Activated CD4-positive, alpha-beta memory T cell treated with anti-CD3 and anti-CD28 coated beads for 36 hours (primary cell): ENCODE measurements at regions not wholly inside any gene's neighbourhood (a gene's known extent, or its start where the extent isn't known, plus 50 kb on each side); places are given as distances from the start of the nearest gene placed in this dataset.

Experiments
- CTCF ChIA-PET: fragments of 350-600 bp; sonication (Branson Sonifier 250); formaldehyde crosslinking; loops from one replicate; lab custom pipeline; 2021; ENCODE audit warnings: antibody characterized with exemption, inconsistent platforms; lab: Charles Lee
- POLR2A ChIA-PET: fragments of 350-600 bp; sonication (Branson Sonifier 250); formaldehyde crosslinking; loops from one replicate; lab custom pipeline; 2021; ENCODE audit warnings: antibody characterized with exemption; lab: Charles Lee
- DNase-seq: peaks from one replicate; pipeline ENCODE4 v3.0.0-alpha.2; 2020
- H3K27ac Mint-ChIP-seq: one replicate; pipeline ENCODE4 v1.8.0; 2021; ENCODE audit warnings: mixed read lengths
- H3K27me3 Mint-ChIP-seq: one replicate; pipeline ENCODE4 v1.8.0; 2021; ENCODE audit warnings: mixed read lengths
- H3K36me3 Mint-ChIP-seq: one replicate; pipeline ENCODE4 v1.8.0; 2021; ENCODE audit warnings: mixed read lengths
- H3K4me1 Mint-ChIP-seq: one replicate; pipeline ENCODE4 v1.8.0; 2021; ENCODE audit warnings: low read depth, mixed read lengths
- H3K4me3 Mint-ChIP-seq: one replicate; pipeline ENCODE4 v1.8.0; 2021; ENCODE audit warnings: mild to moderate bottlenecking, mixed read lengths
- H3K9me3 Mint-ChIP-seq: one replicate; pipeline ENCODE4 v1.8.0; 2021; ENCODE audit warnings: mixed read lengths
- intact Hi-C: fragments of 100-400 bp; cut with micrococcal nuclease; formaldehyde crosslinking; loops from one replicate; pipeline ENCODE4 v1.15.1; 2023

- no peak for DNase-seq
- no peak overlapping the region for H3K27ac Mint-ChIP-seq
- H3K36me3 Mint-ChIP-seq, result no peaks in the 10 kb centered on the region
- ChIA-PET POLR2A (no interaction called here), CTCF (no interaction called here)
- no peaks in the 10 kb centered on the region for H3K9me3 Mint-ChIP-seq
- intact Hi-C loops, result no loop called here
- peak overlapping the region; percentile 1 for H3K4me3 Mint-ChIP-seq
- H3K4me1 Mint-ChIP-seq, result peaks cover 8% of the 10 kb centered on the region
- H3K27me3 Mint-ChIP-seq, result peaks cover 27% of the 10 kb centered on the region
Measured at GRCh38 chr22:44586351-44586990, 88.4 kb upstream of the RTL6 start.

DNA sequence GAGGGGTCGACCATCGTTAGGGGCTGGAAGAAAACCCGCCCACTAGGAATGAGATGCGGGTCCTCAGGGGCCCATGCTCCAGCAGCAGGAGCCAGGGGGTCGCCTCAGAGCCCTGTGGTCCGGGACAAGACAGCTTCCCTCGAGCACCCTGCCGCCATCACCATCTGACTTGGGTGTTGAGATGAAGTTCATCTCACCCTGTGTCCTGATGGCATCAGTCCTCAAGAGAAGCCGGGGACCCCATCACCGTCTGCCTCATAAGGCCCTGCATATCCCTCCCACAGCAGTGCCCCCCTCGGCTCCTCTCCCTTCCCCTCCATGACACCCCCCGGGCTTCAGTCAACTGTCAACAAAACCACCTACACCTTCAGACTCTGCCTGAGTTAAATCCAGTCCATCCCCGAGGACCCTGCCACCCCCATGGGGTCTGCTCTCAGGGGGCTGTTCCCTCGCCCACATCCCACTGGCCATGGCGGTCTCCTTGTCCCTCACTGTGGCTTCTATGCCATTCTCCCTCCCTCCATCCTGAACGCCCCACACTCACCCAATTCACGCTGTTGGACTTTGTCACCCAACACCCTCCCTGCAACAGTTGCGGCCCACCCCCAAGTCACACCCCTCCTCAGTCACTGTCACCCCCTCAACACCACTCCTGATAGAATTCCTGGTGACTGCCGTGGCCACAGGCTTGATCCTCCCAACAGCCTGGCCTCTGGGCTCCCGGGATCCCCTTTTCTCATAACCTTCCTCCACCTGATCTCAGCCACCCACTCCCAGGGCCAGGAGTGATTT, 87.7 kb upstream of the RTL6 start:
- ChIA-PET CTCF (no interaction called here), POLR2A (no interaction called here)
- H3K4me1 Mint-ChIP-seq, result peaks cover 8% of the 10 kb centered on the region
- H3K36me3 Mint-ChIP-seq, result no peaks in the 10 kb centered on the region
- no peak for DNase-seq
- no peak overlapping the region for H3K4me3 Mint-ChIP-seq
- no peaks in the 10 kb centered on the region for H3K9me3 Mint-ChIP-seq
- intact Hi-C loops, result no loop called here
- no peak overlapping the region for H3K27ac Mint-ChIP-seq
- H3K27me3 Mint-ChIP-seq, result peaks cover 27% of the 10 kb centered on the region

DNA sequence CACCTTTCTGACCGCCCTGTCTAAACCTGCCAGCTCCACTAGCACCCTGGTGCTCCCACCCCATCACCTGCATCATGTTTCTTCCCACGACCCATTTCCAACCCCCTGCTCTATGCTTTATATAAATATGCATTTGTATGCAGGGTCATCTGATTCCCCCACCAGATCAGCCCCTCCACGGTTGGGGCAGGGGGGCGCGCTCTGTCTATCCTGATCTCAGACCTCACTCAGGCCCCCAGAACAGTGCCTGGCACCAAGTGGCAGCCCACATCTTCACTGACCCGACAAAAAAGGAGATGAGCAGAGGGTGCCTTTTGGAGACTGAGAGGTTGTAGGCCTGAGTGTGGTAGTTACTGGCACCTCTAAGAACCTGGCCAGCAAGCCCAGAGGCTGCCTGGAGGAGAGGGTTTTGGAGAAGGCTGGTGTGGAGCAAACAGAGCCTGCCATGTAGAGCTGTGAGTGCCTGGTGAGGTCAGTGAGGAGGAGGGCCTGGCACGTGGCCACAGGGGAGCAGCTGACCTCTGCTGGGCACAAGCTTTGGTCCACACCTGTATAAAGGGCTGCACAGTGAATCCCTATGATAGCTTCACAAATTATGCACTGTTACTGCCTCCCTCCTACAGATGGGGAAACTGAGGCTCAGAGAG, 86.3 kb upstream of the RTL6 start:
- POLR2A ChIA-PET, result no interaction called here
- Mint-ChIP-seq H3K27ac (no peak overlapping the region), H3K27me3 (peaks cover 29% of the 10 kb centered on the region), H3K9me3 (no peaks in the 10 kb centered on the region), H3K36me3 (no peaks in the 10 kb centered on the region), H3K4me1 (peaks cover 8% of the 10 kb centered on the region), H3K4me3 (no peak overlapping the region)
- CTCF ChIA-PET, result no interaction called here
- intact Hi-C loops, result no loop called here
- DNase-seq, result no peak

DNA sequence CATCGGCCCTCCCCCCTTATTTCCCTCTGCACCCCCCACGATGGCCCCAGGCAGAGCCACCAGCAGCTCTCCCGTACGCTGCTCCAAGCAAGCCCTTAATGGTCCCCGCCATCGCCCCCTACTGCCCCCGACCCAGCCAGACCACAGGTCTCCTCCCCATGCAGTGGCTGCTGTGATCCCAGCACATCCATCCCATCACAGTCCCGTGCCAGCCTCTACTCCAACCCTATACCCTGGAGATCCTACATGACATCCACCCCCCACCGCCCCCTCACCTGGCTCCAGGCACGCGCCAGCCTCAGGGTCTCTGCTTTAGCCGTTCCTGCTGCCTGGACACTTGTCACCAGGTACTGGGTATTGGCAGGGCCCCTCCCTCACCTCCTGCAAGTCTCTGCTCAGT, 85.8 kb upstream of the RTL6 start:
- CTCF ChIA-PET, result no interaction called here
- no peak overlapping the region for H3K4me3 Mint-ChIP-seq
- POLR2A ChIA-PET, result no interaction called here
- peaks cover 28% of the 10 kb centered on the region for H3K27me3 Mint-ChIP-seq
- H3K4me1 Mint-ChIP-seq, result peaks cover 8% of the 10 kb centered on the region
- intact Hi-C loops, result no loop called here
- no peaks in the 10 kb centered on the region for H3K9me3 Mint-ChIP-seq
- H3K36me3 Mint-ChIP-seq, result no peaks in the 10 kb centered on the region
- no peak overlapping the region for H3K27ac Mint-ChIP-seq
- DNase-seq, result no peak

DNA sequence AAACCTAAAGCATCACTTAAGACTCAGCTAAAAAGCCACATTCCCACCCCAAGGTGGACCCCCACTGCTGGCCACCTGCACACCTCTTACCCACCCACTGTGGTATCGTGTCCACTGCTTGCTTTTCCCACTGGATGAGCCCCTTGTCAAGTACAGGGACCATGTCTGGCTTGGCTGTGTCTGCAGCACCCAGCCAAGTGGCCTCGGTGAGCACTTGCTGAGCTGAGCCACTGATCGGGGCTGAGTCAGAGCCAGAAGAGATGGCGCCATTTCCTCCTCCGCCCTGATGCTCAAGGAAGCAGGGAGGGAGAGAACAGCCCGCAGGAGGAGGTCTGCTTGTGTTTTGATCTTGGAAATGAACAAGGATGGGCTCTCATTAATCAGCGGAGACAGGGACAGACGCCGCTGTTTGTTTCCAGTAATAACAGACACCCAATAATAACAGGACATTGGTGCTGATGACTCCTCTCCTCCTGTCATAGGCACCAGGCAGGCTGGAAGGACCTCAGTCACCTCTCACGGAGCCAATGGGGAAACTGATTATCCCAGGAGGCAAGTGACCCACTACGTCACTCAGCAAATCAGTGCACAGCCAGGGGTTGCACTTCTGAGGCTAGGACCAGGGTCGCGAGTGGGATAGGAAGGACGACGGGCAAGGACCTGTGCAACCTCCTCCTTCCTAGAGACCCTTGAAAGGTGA, 85.2 kb upstream of the RTL6 start:
- DNase-seq, result no peak
- Mint-ChIP-seq H3K4me3 (no peak overlapping the region), H3K36me3 (no peaks in the 10 kb centered on the region), H3K9me3 (no peaks in the 10 kb centered on the region), H3K4me1 (peaks cover 8% of the 10 kb centered on the region), H3K27ac (no peak overlapping the region), H3K27me3 (peaks cover 30% of the 10 kb centered on the region)
- ChIA-PET POLR2A (no interaction called here), CTCF (interaction anchor here (1.5 kb wide), 1 partner anchor 42 kb away, joined by 4 read pairs; no protein-coding TSS in a partner anchor)
- intact Hi-C loops, result no loop called here

DNA sequence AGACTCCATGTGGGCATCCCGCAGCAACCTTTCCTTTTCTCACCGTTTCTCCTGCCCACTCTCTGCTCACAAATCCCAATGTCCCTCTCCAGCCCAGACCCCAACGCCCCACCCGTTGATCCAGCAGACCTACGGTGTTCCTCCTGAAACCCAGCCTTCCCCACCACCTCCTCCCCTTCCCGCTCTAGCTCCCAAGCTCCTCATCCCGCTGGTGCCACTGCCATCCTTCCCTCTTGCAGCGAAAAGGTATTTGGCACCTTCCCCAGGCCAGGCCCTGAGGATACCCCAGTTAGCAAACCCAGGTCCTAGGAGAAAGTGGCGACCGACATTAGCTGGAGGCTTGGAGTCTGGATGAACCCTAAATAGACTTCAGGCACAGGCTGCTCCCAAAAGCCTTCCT, 84.0 kb upstream of the RTL6 start:
- Mint-ChIP-seq H3K9me3 (no peaks in the 10 kb centered on the region), H3K4me1 (peaks cover 8% of the 10 kb centered on the region), H3K27ac (no peak overlapping the region), H3K27me3 (peaks cover 27% of the 10 kb centered on the region), H3K4me3 (no peak overlapping the region), H3K36me3 (no peaks in the 10 kb centered on the region)
- no peak for DNase-seq
- intact Hi-C loops, result no loop called here
- POLR2A ChIA-PET, result no interaction called here
- CTCF ChIA-PET, result interaction anchor here (1.5 kb wide), 1 partner anchor 43 kb away, joined by 4 read pairs; no protein-coding TSS in a partner anchor

GRCh38 chr22:44581096-44581435, 83.0 kb upstream of the RTL6 start:
- Mint-ChIP-seq H3K27ac (no peak overlapping the region), H3K36me3 (no peaks in the 10 kb centered on the region), H3K4me1 (no peaks in the 10 kb centered on the region), H3K27me3 (peaks cover 23% of the 10 kb centered on the region), H3K9me3 (no peaks in the 10 kb centered on the region), H3K4me3 (no peak overlapping the region)
- POLR2A ChIA-PET, result no interaction called here
- intact Hi-C loops, result no loop called here
- CTCF ChIA-PET, result no interaction called here
- no peak for DNase-seq

DNA sequence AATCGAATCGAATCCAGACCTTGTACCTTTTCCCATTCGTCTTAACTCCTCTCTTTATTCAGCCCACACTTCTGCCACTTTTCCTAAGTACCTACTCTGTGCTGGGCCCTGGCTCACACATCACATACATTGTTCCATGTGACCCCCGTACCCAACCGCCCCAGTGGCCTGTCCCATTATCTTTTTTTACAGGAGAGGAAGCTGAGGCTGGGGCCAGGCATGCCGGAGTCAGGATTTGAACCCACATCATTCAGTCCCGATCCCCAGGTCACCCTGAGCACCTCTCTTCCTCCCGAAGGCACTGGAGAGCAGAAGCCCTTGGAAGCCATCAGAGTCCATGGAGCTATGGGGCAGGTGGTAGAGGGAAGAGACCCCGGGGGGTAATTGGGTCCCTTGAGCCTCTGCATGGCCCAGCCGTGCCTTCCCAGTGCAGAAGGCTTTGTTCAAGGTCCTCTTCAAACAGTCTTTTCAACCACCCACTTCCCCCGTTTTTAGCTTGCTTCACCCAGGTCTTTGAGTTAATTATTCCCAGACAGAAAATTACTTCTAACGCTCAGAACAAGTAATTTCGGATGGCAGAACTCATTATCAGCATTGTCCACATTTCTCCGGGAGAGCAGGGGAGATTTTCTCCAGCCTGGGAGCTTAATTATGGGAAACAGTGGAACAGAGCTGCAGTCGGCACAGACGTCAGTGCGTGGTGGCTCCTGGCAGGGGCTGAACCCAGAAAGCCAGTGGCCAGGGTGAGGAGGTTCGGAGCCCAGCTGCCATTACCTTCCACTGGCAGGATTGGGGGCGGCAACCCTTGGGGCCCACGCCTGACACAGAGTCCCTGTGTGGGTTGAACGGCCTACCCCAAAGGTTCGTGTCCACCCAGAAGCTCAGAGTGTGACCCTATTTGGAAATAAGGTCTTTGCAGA, 82.4 kb upstream of the RTL6 start:
- peak; percentile 4 for DNase-seq
- no peaks in the 10 kb centered on the region for H3K36me3 Mint-ChIP-seq
- H3K27ac Mint-ChIP-seq, result no peak overlapping the region
- CTCF ChIA-PET, result no interaction called here
- no peak overlapping the region for H3K4me3 Mint-ChIP-seq
- POLR2A ChIA-PET, result no interaction called here
- peaks cover 18% of the 10 kb centered on the region for H3K27me3 Mint-ChIP-seq
- intact Hi-C loops, result no loop called here
- H3K4me1 Mint-ChIP-seq, result no peaks in the 10 kb centered on the region
- H3K9me3 Mint-ChIP-seq, result no peaks in the 10 kb centered on the region

- no peak overlapping the region for H3K4me3 Mint-ChIP-seq
- H3K27ac Mint-ChIP-seq, result no peak overlapping the region
- no peaks in the 10 kb centered on the region for H3K9me3 Mint-ChIP-seq
- peaks cover 32% of the 10 kb centered on the region for H3K27me3 Mint-ChIP-seq
- intact Hi-C loops, result no loop called here
- CTCF ChIA-PET, result interaction anchor here (1.0 kb wide), 1 partner anchor 9 kb away, joined by 3 read pairs; no protein-coding TSS in a partner anchor
- H3K36me3 Mint-ChIP-seq, result no peaks in the 10 kb centered on the region
- no peaks in the 10 kb centered on the region for H3K4me1 Mint-ChIP-seq
- POLR2A ChIA-PET, result no interaction called here
- DNase-seq, result no peak
Measured at GRCh38 chr22:44578516-44579230, 80.6 kb upstream of the RTL6 start.

- CTCF ChIA-PET, result no interaction called here
Measured at GRCh38 chr22:44578110-44578457, 80.1 kb upstream of the RTL6 start.

GRCh38 chr22:44577391-44578109, 79.5 kb upstream of the RTL6 start:
- H3K27ac Mint-ChIP-seq, result no peak overlapping the region
- no peak for DNase-seq
- H3K4me3 Mint-ChIP-seq, result no peak overlapping the region
- no peaks in the 10 kb centered on the region for H3K9me3 Mint-ChIP-seq
- peaks cover 32% of the 10 kb centered on the region for H3K27me3 Mint-ChIP-seq
- ChIA-PET CTCF (no interaction called here), POLR2A (no interaction called here)
- intact Hi-C loops, result no loop called here
- H3K36me3 Mint-ChIP-seq, result no peaks in the 10 kb centered on the region
- no peaks in the 10 kb centered on the region for H3K4me1 Mint-ChIP-seq

More at GRCh38 chr22:44578110-44578457, 80.1 kb upstream of the RTL6 start:
- Mint-ChIP-seq H3K27me3 (peaks cover 32% of the 10 kb centered on the region), H3K27ac (no peak overlapping the region), H3K9me3 (no peaks in the 10 kb centered on the region), H3K36me3 (no peaks in the 10 kb centered on the region), H3K4me3 (no peak overlapping the region), H3K4me1 (no peaks in the 10 kb centered on the region)
- POLR2A ChIA-PET, result no interaction called here
- intact Hi-C loops, result no loop called here
- no peak for DNase-seq
